Calu3 (cell line): ENCODE measurements at regions not wholly inside any gene's neighbourhood (a gene's known extent, or its start where the extent isn't known, plus 50 kb on each side); places are given as distances from the start of the nearest gene placed in this dataset.

Source experiments
- BruUV-seq: library from RNA; stranded (reverse); fragments of 400-500 nt; replicated peaks from 2 replicates; lab custom pipeline; 2021; lab: Mats Ljungman, UMichigan
- CTCF ChIA-PET: fragments of 300-600 bp; sonication (Branson Sonifier 250); formaldehyde crosslinking; loops from one replicate; lab custom pipeline; 2022; ENCODE audit warnings: antibody characterized with exemption; lab: Charles Lee
- DNase-seq: peaks from one replicate; pipeline ENCODE4 v3.0.0; 2022
- H3K27ac Mint-ChIP-seq: one replicate; pipeline ENCODE4 v1.8.0; 2022; ENCODE audit warnings: mixed read lengths; ENCODE audit not compliant: unreplicated experiment
- H3K27me3 Mint-ChIP-seq: one replicate; pipeline ENCODE4 v1.8.0; 2022; ENCODE audit warnings: mixed read lengths; ENCODE audit not compliant: unreplicated experiment
- H3K36me3 Mint-ChIP-seq: one replicate; pipeline ENCODE4 v1.8.0; 2022; ENCODE audit warnings: mild to moderate bottlenecking, moderate library complexity, mixed read lengths; ENCODE audit not compliant: insufficient read depth, unreplicated experiment
- H3K4me1 Mint-ChIP-seq: one replicate; pipeline ENCODE4 v1.8.0; 2022; ENCODE audit warnings: mild to moderate bottlenecking, low read depth, mixed read lengths; ENCODE audit not compliant: unreplicated experiment
- H3K4me3 Mint-ChIP-seq: one replicate; pipeline ENCODE4 v1.8.0; 2022; ENCODE audit warnings: mild to moderate bottlenecking, low read depth, moderate library complexity, mixed read lengths; ENCODE audit not compliant: unreplicated experiment
- H3K9me3 Mint-ChIP-seq: one replicate; pipeline ENCODE4 v1.8.0; 2022; ENCODE audit warnings: low read depth, mixed read lengths; ENCODE audit not compliant: unreplicated experiment
- intact Hi-C: fragments of 100-400 bp; cut with micrococcal nuclease; formaldehyde crosslinking; loops from one replicate; pipeline ENCODE4 v1.10.0; 2022; ENCODE audit not compliant: unreplicated experiment
- TF ChIP-seq, protein P1 (sequence below): fragments of 200-600 bp; IDR thresholded peaks from one replicate; pipeline ENCODE4 v1.8.0; 2022; ENCODE audit warnings: antibody characterized with exemption; ENCODE audit not compliant: unreplicated experiment

DNA sequence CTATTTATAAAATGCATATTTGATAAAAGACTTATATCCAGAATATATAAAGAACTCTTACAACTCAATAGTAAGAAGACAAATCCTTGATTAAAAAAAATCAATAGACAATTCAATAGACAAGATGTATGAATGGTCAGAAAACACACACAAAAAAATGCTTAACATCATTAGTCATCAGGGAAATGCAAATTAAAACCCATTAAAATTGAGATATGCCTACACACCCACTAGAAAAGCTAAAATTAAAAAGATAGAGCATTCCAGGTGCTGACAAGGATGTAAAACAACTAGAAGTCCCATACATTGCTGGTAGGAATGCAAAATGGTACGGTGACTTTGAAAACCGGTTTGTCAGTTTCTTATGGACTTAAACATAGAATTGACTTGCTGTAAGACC, 127.1 kb downstream of the TFAP2B start:
- no peaks in the 10 kb centered on the region for H3K4me1 Mint-ChIP-seq
- intact Hi-C loops, result no loop called here
- no peaks in the 10 kb centered on the region for H3K27me3 Mint-ChIP-seq
- CTCF ChIA-PET, result no interaction called here
- no peak overlapping the region for H3K4me3 Mint-ChIP-seq
- no peak for DNase-seq
- H3K9me3 Mint-ChIP-seq, result no peaks in the 10 kb centered on the region
- no peaks in the 10 kb centered on the region for H3K36me3 Mint-ChIP-seq
- H3K27ac Mint-ChIP-seq, result no peak overlapping the region
- TF ChIP-seq, protein P1, sequence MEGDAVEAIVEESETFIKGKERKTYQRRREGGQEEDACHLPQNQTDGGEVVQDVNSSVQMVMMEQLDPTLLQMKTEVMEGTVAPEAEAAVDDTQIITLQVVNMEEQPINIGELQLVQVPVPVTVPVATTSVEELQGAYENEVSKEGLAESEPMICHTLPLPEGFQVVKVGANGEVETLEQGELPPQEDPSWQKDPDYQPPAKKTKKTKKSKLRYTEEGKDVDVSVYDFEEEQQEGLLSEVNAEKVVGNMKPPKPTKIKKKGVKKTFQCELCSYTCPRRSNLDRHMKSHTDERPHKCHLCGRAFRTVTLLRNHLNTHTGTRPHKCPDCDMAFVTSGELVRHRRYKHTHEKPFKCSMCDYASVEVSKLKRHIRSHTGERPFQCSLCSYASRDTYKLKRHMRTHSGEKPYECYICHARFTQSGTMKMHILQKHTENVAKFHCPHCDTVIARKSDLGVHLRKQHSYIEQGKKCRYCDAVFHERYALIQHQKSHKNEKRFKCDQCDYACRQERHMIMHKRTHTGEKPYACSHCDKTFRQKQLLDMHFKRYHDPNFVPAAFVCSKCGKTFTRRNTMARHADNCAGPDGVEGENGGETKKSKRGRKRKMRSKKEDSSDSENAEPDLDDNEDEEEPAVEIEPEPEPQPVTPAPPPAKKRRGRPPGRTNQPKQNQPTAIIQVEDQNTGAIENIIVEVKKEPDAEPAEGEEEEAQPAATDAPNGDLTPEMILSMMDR, result no peak
- no TSS peak for BruUV-seq

DNA sequence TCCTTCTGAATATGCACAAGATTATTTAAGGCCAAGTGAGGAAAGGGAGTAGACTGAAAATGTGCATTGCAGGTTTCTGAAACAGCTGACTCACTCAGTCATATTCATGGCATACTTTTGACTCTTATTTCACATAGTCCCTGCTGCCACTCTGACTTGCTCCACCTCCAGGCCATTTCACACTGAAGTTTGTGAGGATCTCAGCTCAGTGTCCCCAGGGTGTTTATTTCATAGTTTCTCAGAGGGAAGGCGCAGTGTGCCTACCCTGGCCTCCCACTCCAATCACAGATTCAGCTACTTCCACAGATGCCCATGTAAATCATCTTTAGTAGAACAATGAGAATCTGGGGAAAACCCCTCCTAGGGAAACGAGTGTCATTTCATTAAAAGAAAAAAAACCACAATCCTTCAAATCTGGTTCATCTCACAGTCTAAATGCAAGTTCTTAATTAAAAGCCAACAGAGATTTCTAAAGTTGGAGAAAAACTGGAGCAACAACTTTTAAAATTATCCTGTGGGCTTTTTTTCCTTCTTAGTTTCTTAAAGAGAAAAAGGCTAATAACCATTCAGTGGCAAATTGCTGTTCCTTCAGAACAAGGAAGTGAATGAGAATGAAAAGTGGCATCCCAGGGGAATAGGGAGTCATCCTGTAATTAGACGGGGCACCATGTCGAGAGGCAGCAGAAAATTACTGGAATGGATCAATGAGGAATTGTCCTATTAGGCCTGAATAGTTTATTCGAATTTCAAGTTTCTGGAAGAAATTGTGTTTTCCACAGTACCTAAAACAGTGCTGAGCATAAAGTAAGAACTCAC, 133.6 kb downstream of the TFAP2B start:
- BruUV-seq, result no TSS peak
- CTCF ChIA-PET, result no interaction called here
- no peaks in the 10 kb centered on the region for H3K36me3 Mint-ChIP-seq
- H3K9me3 Mint-ChIP-seq, result no peaks in the 10 kb centered on the region
- no peaks in the 10 kb centered on the region for H3K27me3 Mint-ChIP-seq
- H3K4me1 Mint-ChIP-seq, result no peaks in the 10 kb centered on the region
- H3K27ac Mint-ChIP-seq, result no peak overlapping the region
- TF ChIP-seq, protein P1, result no peak
- intact Hi-C loops, result no loop called here
- DNase-seq, result no peak
- H3K4me3 Mint-ChIP-seq, result no peak overlapping the region

- Mint-ChIP-seq H3K9me3 (no peaks in the 10 kb centered on the region), H3K4me3 (no peak overlapping the region), H3K27ac (no peak overlapping the region), H3K27me3 (no peaks in the 10 kb centered on the region), H3K4me1 (no peaks in the 10 kb centered on the region), H3K36me3 (no peaks in the 10 kb centered on the region)
- BruUV-seq, result no TSS peak
- CTCF ChIA-PET, result no interaction called here
- TF ChIP-seq, protein P1, result no peak
- intact Hi-C loops, result no loop called here
- no peak for DNase-seq
Observed at GRCh38 chr6:50956014-50956413, 137.3 kb downstream of the TFAP2B start.

DNA sequence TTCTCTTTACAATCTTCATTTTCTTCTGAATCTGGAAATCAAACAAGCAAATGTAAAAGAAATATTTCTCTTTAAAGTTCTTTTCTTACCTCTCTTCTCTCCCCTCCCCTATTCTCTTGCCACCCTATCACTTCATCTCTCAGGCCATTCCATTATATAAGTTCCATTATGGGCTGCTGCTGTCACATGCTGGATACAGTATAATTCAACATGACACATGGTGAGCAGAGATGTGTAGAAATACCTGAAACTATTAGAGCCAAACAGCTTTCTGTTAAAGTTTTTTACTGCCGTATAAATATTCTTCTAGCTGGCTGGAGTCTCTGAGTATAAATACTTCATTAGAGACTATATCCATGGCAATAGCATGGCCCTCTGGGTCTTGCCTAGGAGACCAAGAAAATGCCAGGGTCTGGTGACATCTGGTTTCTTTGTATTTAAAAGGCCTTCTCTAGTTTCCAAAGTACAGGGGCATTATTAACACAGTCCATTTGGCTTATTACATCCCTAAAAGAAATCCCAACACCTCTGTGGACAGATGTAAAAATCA, 139.6 kb downstream of the TFAP2B start:
- Mint-ChIP-seq H3K27me3 (no peaks in the 10 kb centered on the region), H3K4me3 (no peak overlapping the region), H3K9me3 (no peaks in the 10 kb centered on the region), H3K4me1 (no peaks in the 10 kb centered on the region), H3K36me3 (no peaks in the 10 kb centered on the region), H3K27ac (no peak overlapping the region)
- TF ChIP-seq, protein P1, result no peak
- CTCF ChIA-PET, result no interaction called here
- DNase-seq, result no peak
- intact Hi-C loops, result no loop called here
- no TSS peak for BruUV-seq
